T-helper 1 cell treated with Interleukin-12 subunit alpha and Interleukin-12 subunit beta and Interleukin-4 antibody, amounts not matched to agents 30 ng/mL and 1 ng/mL, for 36 hours (primary cell): ENCODE measurements at regions not wholly inside any gene's neighbourhood (a gene's known extent, or its start where the extent isn't known, plus 50 kb on each side); places are given as distances from the start of the nearest gene placed in this dataset.

ENCODE experiments used
- intact Hi-C: fragments of 100-400 bp; cut with micrococcal nuclease; formaldehyde crosslinking; loops from one replicate; pipeline ENCODE4 v1.15.1; 2024

DNA sequence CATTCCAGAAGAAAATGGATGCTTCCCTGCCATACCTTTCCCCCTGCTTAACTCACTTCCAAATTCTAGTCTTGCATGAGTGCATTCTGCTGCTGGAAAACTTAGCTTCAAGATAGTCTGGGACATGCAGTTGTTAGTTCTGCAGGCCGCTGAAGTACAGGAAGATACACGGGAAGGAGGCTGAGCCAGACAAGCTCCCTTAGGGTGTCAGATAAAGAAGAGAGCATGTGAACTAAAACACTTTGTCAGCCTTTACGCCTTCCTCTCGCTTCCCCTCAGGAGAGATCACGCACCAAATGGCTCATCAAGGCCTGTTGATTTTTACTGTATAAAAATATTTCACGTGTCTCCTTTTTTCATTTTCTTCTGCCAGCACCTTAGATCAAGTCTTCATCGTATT is 420.7 kb downstream of the INSC start:
- intact Hi-C loops: no loop called here

GRCh38 chr11:15536438-15536837 is 421.7 kb downstream of the INSC start:
- intact Hi-C loops: no loop called here

DNA sequence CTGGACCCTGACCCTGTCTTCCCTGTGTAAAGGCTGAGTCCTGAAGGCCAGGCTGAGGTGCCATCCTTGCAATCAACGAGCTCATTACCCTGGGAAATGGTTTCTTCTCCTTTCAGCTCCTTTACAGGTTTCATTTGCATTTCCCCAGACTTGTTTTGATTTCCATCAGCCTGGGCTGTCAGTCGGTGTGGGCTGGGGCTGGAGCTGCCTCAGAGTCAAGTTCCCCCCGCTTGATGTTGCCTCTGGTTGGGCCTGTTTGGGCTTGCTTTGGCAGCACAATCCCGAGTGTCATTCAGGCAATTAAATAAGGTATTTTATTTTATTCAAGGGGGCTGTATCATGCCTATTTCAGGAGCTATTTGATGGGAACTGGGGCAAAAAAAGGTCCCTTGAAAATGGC is 424.9 kb downstream of the INSC start:
- intact Hi-C loops: no loop called here

DNA sequence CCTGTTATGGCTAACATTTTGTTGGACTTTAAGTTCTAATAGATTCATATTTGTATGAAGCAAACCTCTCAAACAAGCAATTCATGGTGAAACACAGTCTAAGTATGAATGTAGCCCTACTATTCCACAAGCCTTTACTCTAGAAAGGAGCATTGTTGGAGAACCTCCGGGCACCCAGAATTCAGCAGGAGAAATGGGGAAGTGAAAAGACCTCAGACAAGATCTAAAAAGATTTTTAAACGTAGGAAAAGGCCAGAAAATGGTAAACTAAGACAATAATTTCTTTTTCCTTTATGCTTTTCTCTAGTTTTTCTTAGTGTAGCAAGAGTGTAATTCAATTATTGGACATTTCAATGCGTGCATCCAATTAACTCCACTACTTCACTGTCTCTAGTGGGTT is 426.4 kb downstream of the INSC start:
- intact Hi-C loops: no loop called here

DNA sequence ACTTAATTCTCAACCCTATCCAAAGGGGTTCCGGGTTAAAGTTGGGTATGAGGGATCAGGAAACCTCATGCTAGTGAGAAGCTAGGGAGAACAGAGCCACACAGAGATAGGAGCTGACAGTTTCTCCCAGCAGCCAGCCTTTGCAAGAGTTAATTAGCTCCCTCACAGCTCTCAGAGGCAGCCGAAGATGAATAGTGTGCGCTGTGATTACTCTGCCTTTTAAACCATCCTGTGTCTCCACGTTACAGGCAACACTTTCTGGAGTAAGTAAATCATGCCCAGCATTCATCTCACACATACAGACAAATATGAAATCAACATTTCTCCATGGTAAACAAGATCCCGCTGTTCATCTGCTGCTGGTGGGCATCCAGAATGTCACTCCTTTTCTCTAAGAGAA is 429.6 kb downstream of the INSC start:
- intact Hi-C loops: no loop called here

DNA sequence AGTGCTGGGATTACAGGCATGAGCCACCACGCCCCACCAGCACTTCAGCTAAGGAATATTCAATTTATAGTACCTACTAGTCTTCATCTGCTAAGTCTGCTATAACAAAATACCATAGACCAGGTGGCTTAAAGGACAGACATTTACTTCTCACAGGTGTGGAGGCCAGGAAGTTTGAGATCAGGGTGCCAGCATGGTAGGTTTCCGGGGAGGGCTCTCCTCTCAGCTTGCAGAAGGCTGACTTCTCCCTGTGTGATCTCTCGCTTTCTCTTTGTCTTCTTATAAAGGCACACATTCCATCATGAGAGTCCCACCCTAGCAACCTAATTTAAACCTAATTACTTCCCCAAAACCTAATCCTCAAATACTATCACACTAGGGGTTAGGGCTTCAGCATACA is 433.0 kb downstream of the INSC start:
- intact Hi-C loops: no loop called here

DNA sequence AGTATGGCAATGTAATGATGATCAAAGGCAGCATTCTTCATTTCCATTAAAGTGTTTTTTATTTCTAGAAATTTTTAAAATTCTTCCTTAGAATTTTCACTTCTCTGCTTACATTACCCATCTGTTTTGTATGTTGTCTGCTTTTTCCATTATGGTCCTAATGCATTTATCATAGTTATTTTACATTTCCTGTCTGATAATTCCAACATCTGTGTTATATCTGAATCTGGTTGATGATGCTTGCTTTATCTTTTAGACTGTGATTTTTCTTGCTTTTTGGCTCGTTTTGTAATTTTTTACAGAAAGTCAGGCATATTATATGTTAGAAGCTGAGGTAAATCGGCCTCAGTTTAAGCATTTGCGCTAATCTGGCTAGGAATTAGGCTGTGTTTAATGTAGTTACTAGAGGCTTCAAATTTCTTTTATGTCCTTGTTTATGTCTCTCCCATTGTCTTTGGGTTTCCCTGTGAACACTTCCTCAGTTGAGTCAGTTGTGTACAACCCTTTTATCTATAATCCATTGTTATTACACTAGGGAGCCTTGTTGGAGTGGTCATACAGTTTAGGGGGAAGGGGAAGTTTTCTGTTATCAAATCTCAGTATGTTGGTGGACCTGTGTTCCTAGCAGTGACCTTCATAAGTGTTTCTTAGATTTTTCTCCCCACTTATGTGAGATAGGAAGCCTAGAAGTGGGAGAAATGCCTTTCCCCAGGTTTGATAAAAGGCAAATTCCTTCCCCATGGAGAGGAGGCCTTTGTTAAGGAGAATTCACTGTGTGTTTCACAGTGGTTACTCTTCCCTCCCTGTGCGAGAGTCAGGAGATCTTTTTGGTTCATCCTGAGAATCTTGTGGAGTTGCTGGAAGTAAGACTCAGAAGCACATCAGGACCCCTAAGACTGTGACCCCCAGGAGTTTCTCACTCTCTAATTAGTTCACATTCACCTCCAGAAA is 437.5 kb downstream of the INSC start:
- intact Hi-C loops: no loop called here

DNA sequence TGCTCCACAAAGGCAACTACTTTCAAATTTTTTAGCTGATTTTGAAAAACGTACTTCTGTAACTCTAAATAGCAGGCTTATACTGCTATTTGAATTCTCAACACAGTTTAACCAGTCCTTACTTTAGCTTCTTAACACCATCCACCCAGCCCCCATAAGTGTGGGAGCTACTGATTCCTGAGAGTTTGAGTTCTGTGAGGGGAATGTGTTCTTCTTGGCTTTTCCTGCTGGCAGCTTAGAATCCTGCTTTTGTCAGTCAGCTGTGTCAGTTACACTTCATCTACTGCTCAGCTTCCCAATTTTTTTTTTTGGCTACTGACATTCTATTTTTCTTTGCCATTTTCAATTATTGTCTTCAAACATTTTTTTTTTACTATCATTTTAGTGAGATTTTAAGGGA is 440.4 kb downstream of the INSC start:
- intact Hi-C loops: no loop called here

DNA sequence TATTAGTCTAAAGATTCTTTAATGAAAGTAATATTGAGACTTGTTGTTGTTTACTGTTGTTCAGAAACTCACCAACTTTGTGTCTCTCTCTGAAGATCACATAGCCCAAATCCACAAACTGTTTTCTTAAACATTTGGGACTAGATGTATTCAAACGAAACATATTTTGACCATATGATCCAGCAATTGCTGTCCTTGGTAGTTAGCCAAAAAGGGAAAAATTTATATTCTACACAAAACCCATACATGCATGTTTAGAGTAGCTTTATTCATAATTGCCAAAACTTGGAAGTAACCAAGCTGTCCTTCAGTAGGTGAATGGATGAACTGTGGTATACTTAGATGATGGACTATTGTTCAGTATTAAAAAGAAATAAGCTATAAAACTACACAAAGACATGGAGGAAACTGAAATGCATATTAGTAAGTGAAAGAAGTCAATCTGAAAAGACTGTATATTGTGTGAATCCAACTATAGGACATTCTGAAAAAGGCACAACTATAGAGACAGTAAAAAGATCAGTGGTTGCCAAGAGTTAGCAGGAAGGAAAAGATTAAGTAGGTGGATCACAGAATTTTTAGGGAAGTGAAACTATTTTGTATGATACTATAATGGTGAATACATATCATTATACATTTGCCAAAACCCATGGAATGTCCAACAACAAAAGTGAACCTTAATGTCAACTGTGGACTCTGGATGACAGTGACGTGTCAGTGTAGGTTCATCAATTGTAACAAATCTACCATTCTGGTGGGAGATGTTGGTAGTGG is 442.9 kb downstream of the INSC start:
- intact Hi-C loops: no loop called here

DNA sequence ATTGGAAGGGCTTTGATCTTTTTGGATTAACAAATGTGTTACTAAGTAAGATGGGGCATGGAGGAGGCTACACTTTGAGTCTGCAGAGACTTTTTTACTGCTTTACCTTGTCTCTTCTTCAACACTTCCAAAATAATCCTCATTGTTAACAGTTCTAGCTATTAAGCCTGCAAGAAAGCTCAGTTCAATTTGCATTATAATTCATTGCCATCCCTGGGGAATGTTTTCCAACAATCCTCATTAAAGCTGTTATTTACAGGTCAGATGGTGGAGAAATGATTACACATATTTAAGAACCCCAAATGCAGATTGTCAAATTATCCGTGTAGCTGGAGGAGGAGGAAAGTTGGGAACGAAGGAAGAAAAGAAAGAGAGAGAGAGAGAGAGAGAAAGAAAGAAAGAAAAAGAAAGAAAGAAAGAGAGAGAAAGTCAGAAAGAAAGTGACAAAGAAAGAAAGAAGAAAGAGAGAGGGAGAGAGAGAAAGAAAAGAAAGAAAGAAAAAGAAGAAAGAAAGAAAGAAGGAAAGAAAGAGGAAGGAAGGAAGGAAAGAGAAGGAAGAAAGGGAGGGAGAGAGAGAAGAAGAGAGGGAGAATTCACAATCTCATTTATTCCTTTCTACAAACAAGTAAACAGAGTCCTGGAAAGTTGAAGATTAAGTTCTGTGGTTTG is 443.9 kb downstream of the INSC start:
- intact Hi-C loops: no loop called here

DNA sequence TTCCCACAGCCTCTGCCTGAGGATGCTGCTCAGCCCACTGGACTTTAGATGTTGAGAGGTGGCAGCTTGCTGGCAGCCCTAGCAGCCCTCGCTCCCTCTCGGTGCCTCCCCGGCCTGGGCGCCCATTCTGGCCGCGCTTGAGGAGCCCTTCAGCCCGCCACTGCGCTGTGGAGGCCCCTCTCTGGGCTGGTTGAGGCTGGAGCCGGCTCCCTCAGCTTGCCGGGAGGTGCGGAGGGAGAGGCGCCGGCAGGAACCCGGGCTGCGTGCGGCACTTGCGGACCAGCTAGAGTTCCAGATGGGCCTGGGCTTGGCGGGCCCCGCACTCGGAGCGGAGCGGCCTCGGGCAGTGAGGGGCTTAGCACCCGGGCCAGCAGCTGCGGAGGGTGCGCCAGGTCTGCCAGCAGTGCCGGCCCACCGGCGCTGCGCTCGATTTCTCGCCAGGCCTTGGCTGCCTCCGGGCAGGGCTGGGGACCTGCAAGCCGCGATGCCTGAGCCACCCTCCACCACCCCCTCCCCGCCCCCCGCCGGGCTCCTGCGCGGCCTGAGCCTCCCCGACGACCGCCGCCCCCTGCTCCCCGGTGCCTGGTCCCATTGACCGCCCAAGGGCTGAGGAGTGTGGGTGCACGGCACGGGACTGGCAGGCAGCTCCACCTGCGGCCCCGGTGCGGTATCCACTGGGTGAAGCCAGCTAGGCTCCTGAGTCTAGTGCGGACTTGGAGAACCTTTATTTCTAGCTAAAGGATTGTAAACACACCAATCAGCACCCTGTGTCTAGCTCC is 446.2 kb downstream of the INSC start:
- intact Hi-C loops: no loop called here

- intact Hi-C loops: no loop called here
Measured at GRCh38 chr11:15562230-15562629, 447.5 kb downstream of the INSC start.

- intact Hi-C loops: no loop called here
Measured at GRCh38 chr11:15563054-15563453, 448.3 kb downstream of the INSC start.

DNA sequence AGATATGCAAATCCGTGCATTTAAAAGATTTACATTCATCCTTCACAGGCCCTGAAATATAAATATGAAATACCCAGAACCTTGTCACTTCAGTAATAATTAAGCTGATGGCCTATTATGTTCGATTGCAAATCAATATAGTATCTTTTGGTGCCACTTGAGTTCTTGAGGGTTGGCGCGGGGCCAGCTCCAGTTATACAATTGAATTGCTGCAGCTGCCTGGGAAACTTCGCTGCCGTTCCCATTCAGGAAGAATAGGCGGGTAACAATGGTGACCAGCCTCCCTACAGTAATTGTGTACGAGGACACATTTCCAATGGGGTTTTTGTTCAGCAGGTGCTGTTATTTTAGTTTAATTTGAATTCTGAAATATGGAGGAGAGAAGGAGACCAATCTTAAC is 451.2 kb downstream of the INSC start:
- intact Hi-C loops: no loop called here

- intact Hi-C loops: no loop called here
Measured at GRCh38 chr11:15568440-15568839, 453.7 kb downstream of the INSC start.

- intact Hi-C loops: no loop called here
Measured at GRCh38 chr11:15569305-15570025, 454.7 kb downstream of the INSC start.

GRCh38 chr11:15575409-15575808 is 460.7 kb downstream of the INSC start:
- intact Hi-C loops: no loop called here

GRCh38 chr11:15576769-15577168 is 462.0 kb downstream of the INSC start:
- intact Hi-C loops: no loop called here

DNA sequence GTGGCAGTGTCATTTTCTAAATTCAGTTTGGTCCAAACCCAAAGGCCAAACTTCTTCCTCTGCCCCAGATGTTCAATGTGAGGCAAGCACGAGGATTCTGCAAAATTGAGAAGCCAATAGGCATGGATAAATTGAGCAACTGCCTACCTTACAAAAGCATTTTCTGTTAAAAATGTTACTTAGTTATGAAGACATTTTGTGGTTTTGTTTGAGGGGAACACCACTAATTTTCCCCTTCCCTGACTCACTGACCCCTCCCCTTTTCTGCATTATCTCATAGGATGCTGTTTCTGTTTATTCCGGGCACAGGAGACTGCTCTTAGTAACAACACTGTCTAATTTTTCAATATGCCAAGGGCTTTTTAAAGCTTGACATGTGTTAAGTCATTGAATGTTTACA is 462.8 kb downstream of the INSC start:
- intact Hi-C loops: no loop called here

DNA sequence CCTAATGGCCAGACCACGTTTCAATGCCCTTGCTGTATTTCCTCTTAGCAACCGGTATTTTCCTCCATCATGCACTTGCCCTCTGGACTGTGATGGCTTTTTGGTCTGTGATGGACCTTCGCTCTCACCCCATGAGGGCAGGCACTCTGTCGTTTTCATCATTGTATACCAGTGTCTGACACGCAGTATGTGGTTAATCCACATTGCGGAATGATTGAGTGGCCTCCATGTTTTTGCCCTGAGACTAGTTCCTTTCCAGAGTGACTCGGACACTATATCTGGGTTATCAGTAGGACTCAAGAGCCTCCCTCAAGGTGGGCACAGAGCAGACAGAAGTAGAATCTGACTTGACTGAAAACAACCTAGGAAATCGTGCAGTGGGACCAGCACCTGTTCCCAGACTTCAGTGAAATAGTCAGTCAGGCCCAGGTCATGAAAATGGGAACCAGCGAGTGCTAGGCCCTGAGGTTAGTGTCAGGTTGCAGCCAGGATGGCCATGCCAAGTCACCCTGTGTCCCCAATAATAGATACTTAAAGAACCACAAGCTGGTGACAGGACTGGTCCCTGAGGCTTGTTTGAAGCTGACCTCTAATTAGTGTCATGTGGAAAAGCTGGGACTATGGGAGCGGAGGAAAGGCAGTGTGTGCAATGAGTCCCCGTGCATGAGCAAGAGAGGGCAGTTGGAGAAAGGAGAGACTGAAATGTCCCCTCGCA is 464.7 kb downstream of the INSC start:
- intact Hi-C loops: no loop called here
